ENCODE measurements at regions not wholly inside any gene's neighbourhood (a gene's known extent, or its start where the extent isn't known, plus 50 kb on each side); places are given as distances from the start of the nearest gene placed in this dataset.

DNA sequence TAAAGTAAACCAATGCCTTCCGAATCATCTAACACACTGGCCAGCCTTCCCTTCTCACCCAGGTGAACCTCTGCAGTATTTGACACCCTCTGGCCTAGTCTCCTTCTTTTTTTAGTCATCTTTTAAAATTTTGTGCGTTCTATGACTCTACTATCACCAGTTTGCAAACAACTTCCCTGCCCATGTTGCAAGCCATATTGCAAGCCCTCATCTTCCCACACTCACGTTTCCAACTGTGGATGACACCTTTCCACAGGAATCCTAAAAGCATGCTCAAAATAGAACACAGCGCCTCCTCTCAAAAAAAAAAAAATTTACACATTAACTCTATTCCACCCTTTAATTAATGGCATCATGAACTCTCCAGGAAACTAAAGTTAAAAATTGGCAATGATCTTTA, 440.1 kb downstream of the EFNB2 start:
- Histone ChIP-seq H3K9me2 (ENCODE audit: insufficient read depth) (no peaks in the 10 kb centered on the region), H3K4me2 (no peak overlapping the region), H3K4me3 (no peak overlapping the region), H3K79me2 (replicated peaks; ENCODE audit: insufficient read depth) (no peaks in the 10 kb centered on the region), H4K20me1 (replicated peaks; ENCODE audit: insufficient read depth) (no peaks in the 10 kb centered on the region), H2AFZ (no peak overlapping the region), H3K27ac (ENCODE audit: low read depth) (no peak overlapping the region), H3F3A (replicated peaks; ENCODE audit: low read depth) (peaks cover 5% of the 10 kb centered on the region; the same call in 1 of the 2 replicates), H3K4me1 (ENCODE audit: insufficient read depth) (peaks cover 32% of the 10 kb centered on the region), H3K27me3 (ENCODE audit: insufficient read depth) (no peaks in the 10 kb centered on the region), H3K36me3 (ENCODE audit: insufficient read depth) (no peaks in the 10 kb centered on the region)
- H3K27ac Mint-ChIP-seq = no peak overlapping the region
- H3K36me3 Mint-ChIP-seq (ENCODE audit: low read depth) = no peaks in the 10 kb centered on the region
- TF ChIP-seq ZNF114 (CRISPR knock-in tag; IDR thresholded peaks at IDR 0.05) (no peak), NANOG (IDR thresholded peaks at IDR 0.05; ENCODE audit: borderline replicate concordance) (no peak), CREB1 (CRISPR knock-in tag; IDR thresholded peaks at IDR 0.05; ENCODE audit: low read depth) (no peak), STAT1 (IDR thresholded peaks at IDR 0.05; ENCODE audit: unreplicated experiment) (no peak)
- TF ChIP-seq, protein P1, sequence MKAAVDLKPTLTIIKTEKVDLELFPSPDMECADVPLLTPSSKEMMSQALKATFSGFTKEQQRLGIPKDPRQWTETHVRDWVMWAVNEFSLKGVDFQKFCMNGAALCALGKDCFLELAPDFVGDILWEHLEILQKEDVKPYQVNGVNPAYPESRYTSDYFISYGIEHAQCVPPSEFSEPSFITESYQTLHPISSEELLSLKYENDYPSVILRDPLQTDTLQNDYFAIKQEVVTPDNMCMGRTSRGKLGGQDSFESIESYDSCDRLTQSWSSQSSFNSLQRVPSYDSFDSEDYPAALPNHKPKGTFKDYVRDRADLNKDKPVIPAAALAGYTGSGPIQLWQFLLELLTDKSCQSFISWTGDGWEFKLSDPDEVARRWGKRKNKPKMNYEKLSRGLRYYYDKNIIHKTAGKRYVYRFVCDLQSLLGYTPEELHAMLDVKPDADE (IDR thresholded peaks at IDR 0.05) = no peak
- TF ChIP-seq, protein P2, sequence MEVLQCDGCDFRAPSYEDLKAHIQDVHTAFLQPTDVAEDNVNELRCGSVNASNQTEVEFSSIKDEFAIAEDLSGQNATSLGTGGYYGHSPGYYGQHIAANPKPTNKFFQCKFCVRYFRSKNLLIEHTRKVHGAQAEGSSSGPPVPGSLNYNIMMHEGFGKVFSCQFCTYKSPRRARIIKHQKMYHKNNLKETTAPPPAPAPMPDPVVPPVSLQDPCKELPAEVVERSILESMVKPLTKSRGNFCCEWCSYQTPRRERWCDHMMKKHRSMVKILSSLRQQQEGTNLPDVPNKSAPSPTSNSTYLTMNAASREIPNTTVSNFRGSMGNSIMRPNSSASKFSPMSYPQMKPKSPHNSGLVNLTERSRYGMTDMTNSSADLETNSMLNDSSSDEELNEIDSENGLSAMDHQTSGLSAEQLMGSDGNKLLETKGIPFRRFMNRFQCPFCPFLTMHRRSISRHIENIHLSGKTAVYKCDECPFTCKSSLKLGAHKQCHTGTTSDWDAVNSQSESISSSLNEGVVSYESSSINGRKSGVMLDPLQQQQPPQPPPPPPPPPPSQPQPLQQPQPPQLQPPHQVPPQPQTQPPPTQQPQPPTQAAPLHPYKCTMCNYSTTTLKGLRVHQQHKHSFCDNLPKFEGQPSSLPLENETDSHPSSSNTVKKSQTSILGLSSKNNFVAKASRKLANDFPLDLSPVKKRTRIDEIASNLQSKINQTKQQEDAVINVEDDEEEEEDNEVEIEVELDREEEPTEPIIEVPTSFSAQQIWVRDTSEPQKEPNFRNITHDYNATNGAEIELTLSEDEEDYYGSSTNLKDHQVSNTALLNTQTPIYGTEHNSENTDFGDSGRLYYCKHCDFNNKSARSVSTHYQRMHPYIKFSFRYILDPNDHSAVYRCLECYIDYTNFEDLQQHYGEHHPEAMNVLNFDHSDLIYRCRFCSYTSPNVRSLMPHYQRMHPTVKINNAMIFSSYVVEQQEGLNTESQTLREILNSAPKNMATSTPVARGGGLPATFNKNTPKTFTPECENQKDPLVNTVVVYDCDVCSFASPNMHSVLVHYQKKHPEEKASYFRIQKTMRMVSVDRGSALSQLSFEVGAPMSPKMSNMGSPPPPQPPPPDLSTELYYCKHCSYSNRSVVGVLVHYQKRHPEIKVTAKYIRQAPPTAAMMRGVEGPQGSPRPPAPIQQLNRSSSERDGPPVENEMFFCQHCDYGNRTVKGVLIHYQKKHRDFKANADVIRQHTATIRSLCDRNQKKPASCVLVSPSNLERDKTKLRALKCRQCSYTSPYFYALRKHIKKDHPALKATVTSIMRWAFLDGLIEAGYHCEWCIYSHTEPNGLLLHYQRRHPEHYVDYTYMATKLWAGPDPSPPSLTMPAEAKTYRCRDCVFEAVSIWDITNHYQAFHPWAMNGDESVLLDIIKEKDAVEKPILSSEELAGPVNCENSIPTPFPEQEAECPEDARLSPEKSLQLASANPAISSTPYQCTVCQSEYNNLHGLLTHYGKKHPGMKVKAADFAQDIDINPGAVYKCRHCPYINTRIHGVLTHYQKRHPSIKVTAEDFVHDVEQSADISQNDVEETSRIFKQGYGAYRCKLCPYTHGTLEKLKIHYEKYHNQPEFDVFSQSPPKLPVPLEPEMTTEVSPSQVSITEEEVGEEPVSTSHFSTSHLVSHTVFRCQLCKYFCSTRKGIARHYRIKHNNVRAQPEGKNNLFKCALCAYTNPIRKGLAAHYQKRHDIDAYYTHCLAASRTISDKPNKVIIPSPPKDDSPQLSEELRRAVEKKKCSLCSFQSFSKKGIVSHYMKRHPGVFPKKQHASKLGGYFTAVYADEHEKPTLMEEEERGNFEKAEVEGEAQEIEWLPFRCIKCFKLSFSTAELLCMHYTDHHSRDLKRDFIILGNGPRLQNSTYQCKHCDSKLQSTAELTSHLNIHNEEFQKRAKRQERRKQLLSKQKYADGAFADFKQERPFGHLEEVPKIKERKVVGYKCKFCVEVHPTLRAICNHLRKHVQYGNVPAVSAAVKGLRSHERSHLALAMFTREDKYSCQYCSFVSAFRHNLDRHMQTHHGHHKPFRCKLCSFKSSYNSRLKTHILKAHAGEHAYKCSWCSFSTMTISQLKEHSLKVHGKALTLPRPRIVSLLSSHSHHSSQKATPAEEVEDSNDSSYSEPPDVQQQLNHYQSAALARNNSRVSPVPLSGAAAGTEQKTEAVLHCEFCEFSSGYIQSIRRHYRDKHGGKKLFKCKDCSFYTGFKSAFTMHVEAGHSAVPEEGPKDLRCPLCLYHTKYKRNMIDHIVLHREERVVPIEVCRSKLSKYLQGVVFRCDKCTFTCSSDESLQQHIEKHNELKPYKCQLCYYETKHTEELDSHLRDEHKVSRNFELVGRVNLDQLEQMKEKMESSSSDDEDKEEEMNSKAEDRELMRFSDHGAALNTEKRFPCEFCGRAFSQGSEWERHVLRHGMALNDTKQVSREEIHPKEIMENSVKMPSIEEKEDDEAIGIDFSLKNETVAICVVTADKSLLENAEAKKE (CRISPR knock-in tag; IDR thresholded peaks at IDR 0.05) = no peak
- TF ChIP-seq, protein P3, sequence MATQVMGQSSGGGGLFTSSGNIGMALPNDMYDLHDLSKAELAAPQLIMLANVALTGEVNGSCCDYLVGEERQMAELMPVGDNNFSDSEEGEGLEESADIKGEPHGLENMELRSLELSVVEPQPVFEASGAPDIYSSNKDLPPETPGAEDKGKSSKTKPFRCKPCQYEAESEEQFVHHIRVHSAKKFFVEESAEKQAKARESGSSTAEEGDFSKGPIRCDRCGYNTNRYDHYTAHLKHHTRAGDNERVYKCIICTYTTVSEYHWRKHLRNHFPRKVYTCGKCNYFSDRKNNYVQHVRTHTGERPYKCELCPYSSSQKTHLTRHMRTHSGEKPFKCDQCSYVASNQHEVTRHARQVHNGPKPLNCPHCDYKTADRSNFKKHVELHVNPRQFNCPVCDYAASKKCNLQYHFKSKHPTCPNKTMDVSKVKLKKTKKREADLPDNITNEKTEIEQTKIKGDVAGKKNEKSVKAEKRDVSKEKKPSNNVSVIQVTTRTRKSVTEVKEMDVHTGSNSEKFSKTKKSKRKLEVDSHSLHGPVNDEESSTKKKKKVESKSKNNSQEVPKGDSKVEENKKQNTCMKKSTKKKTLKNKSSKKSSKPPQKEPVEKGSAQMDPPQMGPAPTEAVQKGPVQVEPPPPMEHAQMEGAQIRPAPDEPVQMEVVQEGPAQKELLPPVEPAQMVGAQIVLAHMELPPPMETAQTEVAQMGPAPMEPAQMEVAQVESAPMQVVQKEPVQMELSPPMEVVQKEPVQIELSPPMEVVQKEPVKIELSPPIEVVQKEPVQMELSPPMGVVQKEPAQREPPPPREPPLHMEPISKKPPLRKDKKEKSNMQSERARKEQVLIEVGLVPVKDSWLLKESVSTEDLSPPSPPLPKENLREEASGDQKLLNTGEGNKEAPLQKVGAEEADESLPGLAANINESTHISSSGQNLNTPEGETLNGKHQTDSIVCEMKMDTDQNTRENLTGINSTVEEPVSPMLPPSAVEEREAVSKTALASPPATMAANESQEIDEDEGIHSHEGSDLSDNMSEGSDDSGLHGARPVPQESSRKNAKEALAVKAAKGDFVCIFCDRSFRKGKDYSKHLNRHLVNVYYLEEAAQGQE (IDR thresholded peaks at IDR 0.05; ENCODE audit: unreplicated experiment) = no peak
- DNase-seq (ENCODE audit: low spot score) (no peak), ATAC-seq (no peak)
- H3K9me3 Mint-ChIP-seq = no peaks in the 10 kb centered on the region; the same call in 2 of the 3 replicates
- H3K4me3 Mint-ChIP-seq = no peak overlapping the region
- peaks cover 29% of the 10 kb centered on the region for H3K4me1 Mint-ChIP-seq
- peaks cover 10% of the 10 kb centered on the region for H3K27me3 Mint-ChIP-seq (ENCODE audit: insufficient read depth, low read depth, poor library complexity)

Data from GM23338 (cell line).